CD14-positive monocyte (primary cell): ENCODE measurements at regions not wholly inside any gene's neighbourhood (a gene's known extent, or its start where the extent isn't known, plus 50 kb on each side); places are given as distances from the start of the nearest gene placed in this dataset.

ENCODE experiments used
- DNase-seq, 3 donors: peaks; one replicate each; pipeline ENCODE4 v3.0.0-alpha.2; 2011 to 2022
- H2AFZ ChIP-seq: 2 replicates; pipeline ENCODE4 v1.6.0; 2012; ENCODE audit warnings: mild to moderate bottlenecking, low read depth, low read length, inconsistent platforms; ENCODE audit not compliant: insufficient read depth, poor library complexity, severe bottlenecking
- H3K27ac ChIP-seq, 2 donors: 1 replicate in 1 of 2; 2 replicates in 1 of 2; pipeline ENCODE4 v1.5.1; 2012 to 2013; ENCODE audit warnings: low read length in 2 of 2, control low read depth in 1 of 2, inconsistent platforms in 1 of 2, low read depth in 1 of 2, mild to moderate bottlenecking in 1 of 2
- H3K27me3 ChIP-seq, 2 donors: one replicate each; pipeline versions ENCODE4 v1.6.0 to v1.6.1; 2011 to 2013; ENCODE audit warnings: low read length in 2 of 2; ENCODE audit not compliant: control insufficient read depth in 2 of 2, insufficient read depth in 2 of 2
- H3K36me3 ChIP-seq, 2 donors: replicated peaks in 1 of 2; 1 replicate in 1 of 2; 2 replicates in 1 of 2; pipeline versions ENCODE4 v1.5.1 to v1.6.1; 2012 to 2013; ENCODE audit warnings: low read length in 2 of 2, control low read depth in 1 of 2, inconsistent platforms in 1 of 2, mild to moderate bottlenecking in 1 of 2; ENCODE audit not compliant: insufficient read depth in 2 of 2, control insufficient read depth in 1 of 2
- H3K4me1 ChIP-seq, 2 donors: 1 replicate in 1 of 2; 2 replicates in 1 of 2; pipeline versions ENCODE4 v1.5.1 to v1.6.1; 2012 to 2013; ENCODE audit warnings: low read length in 2 of 2, control low read depth in 1 of 2, inconsistent platforms in 1 of 2, mild to moderate bottlenecking in 1 of 2, moderate library complexity in 1 of 2; ENCODE audit not compliant: insufficient read depth in 2 of 2, control insufficient read depth in 1 of 2
- H3K4me2 ChIP-seq: replicated peaks from 2 replicates; pipeline ENCODE3; 2012; ENCODE audit warnings: low read length, moderate library complexity, mild to moderate bottlenecking; ENCODE audit not compliant: poor library complexity, severe bottlenecking; ENCODE audit errors: extremely low read depth
- H3K4me3 ChIP-seq, 3 experiments: fragments of 200-600 bp in 1 of 3; sonication (generic) in 1 of 3; replicated peaks in 1 of 3; 1 replicate in 2 of 3; 2 replicates in 1 of 3; pipeline ENCODE4 v1.5.1; 2011 to 2013; ENCODE audit warnings: low read length in 3 of 3, mild to moderate bottlenecking in 3 of 3, control low read depth in 2 of 3, low read depth in 2 of 3, inconsistent platforms in 1 of 3, moderate library complexity in 1 of 3
- H3K79me2 ChIP-seq: 2 replicates; pipeline ENCODE4 v1.6.0; 2012; ENCODE audit warnings: mild to moderate bottlenecking, control low read depth, inconsistent platforms, low read length, moderate library complexity; ENCODE audit not compliant: insufficient read depth
- H3K9ac ChIP-seq: 2 replicates; pipeline ENCODE4 v1.6.0; 2017; ENCODE audit warnings: low read length, mild to moderate bottlenecking; ENCODE audit not compliant: insufficient read depth, poor library complexity, severe bottlenecking
- H3K9me3 ChIP-seq, 2 donors: replicated peaks in 1 of 2; 1 replicate in 1 of 2; 2 replicates in 1 of 2; pipeline versions ENCODE4 v1.5.1 to v1.6.1; 2012 to 2013; ENCODE audit warnings: low read length in 2 of 2, control low read depth in 1 of 2; ENCODE audit not compliant: control insufficient read depth in 1 of 2, insufficient read depth in 1 of 2
- H4K20me1 ChIP-seq: 2 replicates; pipeline ENCODE4 v1.6.0; 2012; ENCODE audit warnings: mild to moderate bottlenecking, low read length, control low read depth, moderate library complexity; ENCODE audit not compliant: insufficient read depth
- H3K27ac Mint-ChIP-seq, 7 donors: one replicate each; pipeline ENCODE4 v1.8.0; 2020; ENCODE audit warnings: mild to moderate bottlenecking in 7 of 7, mixed read lengths in 7 of 7, moderate library complexity in 6 of 7, inconsistent platforms in 2 of 7
- H3K27me3 Mint-ChIP-seq, 3 donors: one replicate each; pipeline ENCODE4 v1.8.0; 2021 to 2022; ENCODE audit warnings: low read depth in 3 of 3, mild to moderate bottlenecking in 3 of 3, mixed read lengths in 3 of 3, moderate library complexity in 3 of 3, inconsistent platforms in 1 of 3
- H3K36me3 Mint-ChIP-seq, 2 donors: one replicate each; pipeline ENCODE4 v1.8.0; 2020; ENCODE audit warnings: mixed read lengths in 2 of 2, inconsistent platforms in 1 of 2, mild to moderate bottlenecking in 1 of 2
- H3K4me1 Mint-ChIP-seq: one replicate; pipeline ENCODE4 v1.8.0; 2020; ENCODE audit warnings: mild to moderate bottlenecking, mixed read lengths
- H3K4me3 Mint-ChIP-seq, 2 donors: one replicate each; pipeline ENCODE4 v1.8.0; 2020; ENCODE audit warnings: mild to moderate bottlenecking in 2 of 2, mixed read lengths in 2 of 2, moderate library complexity in 1 of 2
- H3K9me3 Mint-ChIP-seq, 7 donors: one replicate each; pipeline ENCODE4 v1.8.0; 2020 to 2022; ENCODE audit warnings: mixed read lengths in 7 of 7, mild to moderate bottlenecking in 6 of 7, moderate library complexity in 6 of 7, inconsistent platforms in 2 of 7
- CTCF ChIP-seq: fragments of 200-600 bp; IDR thresholded peaks from one replicate; pipeline ENCODE4 v1.8.0; 2022; ENCODE audit warnings: antibody characterized with exemption, mild to moderate bottlenecking
- WGBS: methylation state at CpG from one replicate; pipeline ENCODE4 v1.1.5; 2013; ENCODE audit warnings: missing lambda C conversion rate; ENCODE audit not compliant: insufficient coverage; 5-methylcytosine and 5-hydroxymethylcytosine counted together
- intact Hi-C, 2 donors: fragments of 100-400 bp; cut with micrococcal nuclease; formaldehyde crosslinking; loops; one replicate each; pipeline versions ENCODE4 v1.15.0 to v1.15.1; 2023

- H3K79me2 ChIP-seq = no peaks in the 10 kb centered on the region
- H3K4me3 ChIP-seq = no peak overlapping the region
- no peak overlapping the region for H3K4me2 ChIP-seq
- H3K36me3 ChIP-seq = no peaks in the 10 kb centered on the region
- H3K27ac Mint-ChIP-seq = no peak overlapping the region
- H3K36me3 Mint-ChIP-seq = no peaks in the 10 kb centered on the region
- no peaks in the 10 kb centered on the region for H3K27me3 ChIP-seq
- no peak overlapping the region for H2AFZ ChIP-seq
- H3K9me3 ChIP-seq = no peaks in the 10 kb centered on the region
- intact Hi-C loops = no loop called here
- H3K4me3 Mint-ChIP-seq = no peak overlapping the region
- no peak for DNase-seq
- H3K4me1 Mint-ChIP-seq = no peaks in the 10 kb centered on the region
- H3K27me3 Mint-ChIP-seq = no peaks in the 10 kb centered on the region
- TF ChIP-seq CTCF = no peak
- no CpG with 5 or more reads among the region's 1 CpG for WGBS
- no peak overlapping the region for H3K9ac ChIP-seq
- H3K27ac ChIP-seq = no peak overlapping the region
- H3K4me1 ChIP-seq = no peaks in the 10 kb centered on the region
- no peaks in the 10 kb centered on the region for H3K9me3 Mint-ChIP-seq
- no peaks in the 10 kb centered on the region for H4K20me1 ChIP-seq
Measured at GRCh38 chr6:94127716-94128115, 708.4 kb upstream of the EPHA7 start.

GRCh38 chr6:94124333-94124732 is 705.0 kb upstream of the EPHA7 start:
- no CpG with 5 or more reads among the region's 1 CpG for WGBS
- Histone ChIP-seq H3K4me2 (no peak overlapping the region), H3K4me1 (no peaks in the 10 kb centered on the region), H3K4me3 (no peak overlapping the region), H3K27me3 (no peaks in the 10 kb centered on the region), H3K9me3 (no peaks in the 10 kb centered on the region), H3K9ac (no peak overlapping the region), H2AFZ (no peak overlapping the region), H3K79me2 (no peaks in the 10 kb centered on the region), H3K27ac (no peak overlapping the region), H4K20me1 (no peaks in the 10 kb centered on the region), H3K36me3 (no peaks in the 10 kb centered on the region)
- Mint-ChIP-seq H3K27me3 (no peaks in the 10 kb centered on the region), H3K27ac (no peak overlapping the region), H3K4me3 (no peak overlapping the region), H3K36me3 (no peaks in the 10 kb centered on the region), H3K9me3 (no peaks in the 10 kb centered on the region), H3K4me1 (no peaks in the 10 kb centered on the region)
- no peak for DNase-seq
- intact Hi-C loops = no loop called here
- TF ChIP-seq CTCF = no peak
